Middle frontal gyrus (tissue), 1 donor: ENCODE measurements at regions not wholly inside any gene's neighbourhood (a gene's known extent, or its start where the extent isn't known, plus 50 kb on each side); places are given as distances from the start of the nearest gene placed in this dataset.

Experiments
- DNase-seq: peaks from one replicate; pipeline ENCODE4 v3.0.0-alpha.2; 2015; ENCODE audit warnings: low spot score; ENCODE audit errors: extremely low spot score

DNA sequence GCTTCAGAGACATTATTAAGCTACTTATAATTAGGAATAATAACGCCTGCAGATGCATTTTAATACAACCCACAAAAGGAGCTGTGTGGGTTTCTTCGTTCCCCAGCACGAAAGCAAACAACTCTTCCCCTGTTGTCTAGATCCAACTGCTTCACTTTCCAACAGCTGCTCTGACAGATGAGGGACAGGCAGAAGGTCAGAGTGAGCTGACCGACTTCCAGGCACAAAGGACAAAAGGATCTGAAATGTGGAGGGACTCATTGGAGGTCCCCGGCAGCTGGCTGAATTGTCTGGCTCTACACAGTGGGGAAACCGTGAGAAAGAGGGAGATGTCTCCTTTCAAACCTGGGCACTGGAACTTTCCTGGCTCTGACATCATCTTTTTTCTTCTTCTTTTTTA lies 79.1 kb upstream of the ALDH1B1 start:
- no peak for DNase-seq

DNA sequence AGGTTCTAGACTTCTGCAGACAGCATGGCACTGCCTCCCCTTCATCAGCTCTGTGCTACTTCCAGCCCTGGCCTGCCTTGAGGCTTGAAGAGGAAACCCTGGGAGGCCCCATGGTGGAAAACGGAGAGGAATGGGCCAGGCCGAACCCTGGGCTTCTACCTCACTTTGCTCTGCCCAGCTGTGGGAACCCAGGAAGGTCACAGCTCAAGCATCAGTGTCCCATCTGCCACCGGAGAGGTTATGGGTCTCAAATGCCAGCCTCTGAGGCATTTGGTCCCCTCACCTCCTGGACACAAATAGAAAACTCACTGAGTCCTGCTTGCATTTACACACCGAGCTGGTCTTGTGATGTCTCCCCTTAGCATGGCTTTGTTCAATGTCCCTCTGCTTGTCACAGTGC lies 80.1 kb upstream of the ALDH1B1 start:
- no peak for DNase-seq

DNA sequence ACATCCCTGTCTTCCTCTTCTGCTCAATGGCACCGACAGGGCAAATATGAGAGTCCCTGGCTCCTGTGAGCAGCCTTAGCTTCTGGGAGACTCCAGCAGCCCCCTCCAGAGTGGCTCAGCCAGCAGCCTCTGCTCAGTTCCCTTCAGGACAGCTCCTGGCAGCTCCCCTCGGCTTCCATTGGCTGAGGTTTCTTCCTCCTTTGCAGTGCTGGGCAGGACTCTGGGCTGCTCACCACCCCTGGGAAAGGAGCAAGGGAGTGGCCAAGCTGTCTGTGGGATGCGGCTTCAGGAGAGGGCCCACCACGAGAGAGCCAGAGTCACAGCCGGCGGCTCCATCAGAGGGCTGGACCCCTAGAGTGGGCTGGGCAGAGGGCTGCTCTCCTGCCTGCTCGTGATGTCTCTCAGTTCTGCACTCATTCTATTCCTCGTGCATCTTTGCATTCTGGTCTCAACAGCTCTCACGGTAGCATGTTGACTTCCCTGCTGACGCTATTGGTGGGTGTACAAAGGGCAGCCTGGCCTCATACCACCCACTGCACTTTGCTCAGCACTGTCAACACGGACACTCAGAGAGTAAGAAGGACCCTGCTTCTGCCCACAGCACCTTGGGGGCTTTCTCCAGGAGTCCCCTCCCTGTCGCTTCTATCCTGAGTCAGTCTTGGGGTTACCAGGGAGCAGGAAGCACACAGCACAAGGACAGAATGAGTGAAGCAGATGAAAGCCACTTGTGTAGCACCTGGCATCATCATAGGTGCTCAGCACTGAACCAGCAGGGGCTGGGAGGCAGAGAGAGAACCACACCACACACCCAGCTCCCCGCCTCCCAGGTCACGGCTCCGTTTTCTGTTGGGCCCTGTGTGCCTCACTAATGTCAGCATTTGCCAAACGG lies 80.9 kb upstream of the ALDH1B1 start:
- DNase-seq = no peak

DNA sequence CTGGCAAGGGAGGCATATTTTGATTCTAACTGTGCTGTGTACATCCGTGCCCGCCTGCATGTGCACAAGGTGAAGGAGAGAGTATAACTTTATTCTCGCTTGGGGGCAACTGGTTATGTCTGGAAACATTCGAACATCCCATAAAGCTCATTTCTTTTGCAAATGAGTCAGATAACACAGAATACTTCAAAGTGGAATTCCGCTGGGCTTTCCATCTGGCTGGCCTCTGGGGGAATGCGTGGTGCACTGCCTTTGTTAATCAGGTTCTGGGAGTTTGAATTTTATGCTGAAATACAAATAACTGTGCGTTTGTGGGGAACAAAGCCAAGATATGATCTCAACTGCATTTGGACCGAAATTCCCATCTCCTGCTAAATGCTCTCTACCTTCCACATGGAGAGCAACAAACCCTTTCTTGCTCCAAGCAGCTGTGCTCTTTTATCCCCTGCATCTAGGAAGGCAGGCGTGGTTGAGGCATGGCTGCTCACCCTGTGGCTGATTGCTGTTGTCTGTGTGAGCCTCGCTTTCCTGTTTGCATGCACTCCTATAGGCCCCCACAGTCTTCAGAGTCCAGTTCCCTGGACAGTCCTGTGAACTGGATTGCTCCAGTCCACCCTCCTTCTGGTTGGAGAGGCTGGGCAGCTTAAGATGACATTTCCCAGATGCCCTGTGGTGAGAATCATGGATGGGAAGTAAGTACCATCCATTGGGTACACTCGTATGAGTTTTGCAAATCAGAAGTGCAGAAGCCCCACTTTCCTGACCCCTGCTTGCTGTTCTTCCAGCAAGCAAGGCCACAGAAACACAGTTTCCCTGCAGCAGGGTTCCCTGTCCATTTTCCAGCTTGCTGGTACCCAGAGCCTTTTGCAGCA lies 82.9 kb upstream of the ALDH1B1 start:
- DNase-seq = no peak

DNA sequence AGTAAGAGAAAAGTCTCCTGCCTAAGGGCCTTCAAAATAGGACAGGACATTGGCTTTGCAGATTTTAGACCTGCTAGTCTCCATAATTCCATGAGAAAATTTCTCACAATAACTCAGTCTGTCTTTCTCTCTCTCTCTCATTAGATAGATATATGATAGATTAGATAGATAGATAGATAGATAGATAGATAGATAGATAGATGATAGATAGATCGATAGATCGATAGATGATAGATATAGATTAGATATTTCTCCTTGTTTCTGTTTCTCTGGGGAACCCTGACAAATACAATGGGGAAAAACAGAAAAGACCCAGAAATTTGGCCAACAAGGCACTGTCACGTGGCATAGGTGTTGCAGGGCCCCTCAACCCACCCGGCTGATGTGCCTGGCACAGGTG lies 84.4 kb upstream of the ALDH1B1 start:
- no peak for DNase-seq

DNA sequence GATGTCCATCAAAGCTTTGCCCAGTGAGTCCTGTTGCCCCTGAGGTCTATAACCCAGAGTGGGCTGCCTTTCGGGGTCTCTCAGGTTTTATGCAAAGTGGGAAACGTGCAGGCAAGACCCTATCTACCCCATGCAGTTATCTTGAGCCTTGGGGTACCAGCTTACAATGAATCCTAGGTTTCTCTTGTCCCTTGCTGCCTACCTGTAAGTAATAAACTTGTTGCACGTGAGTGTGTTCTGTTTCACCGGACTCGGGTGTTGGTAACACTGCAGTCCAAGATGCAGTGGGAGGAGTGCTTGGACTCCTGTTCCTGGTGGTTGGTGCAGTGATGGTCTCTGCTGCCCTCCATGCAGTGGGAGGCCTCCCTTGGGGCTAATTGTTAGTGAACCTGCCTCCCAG lies 85.6 kb upstream of the ALDH1B1 start:
- DNase-seq = no peak

DNA sequence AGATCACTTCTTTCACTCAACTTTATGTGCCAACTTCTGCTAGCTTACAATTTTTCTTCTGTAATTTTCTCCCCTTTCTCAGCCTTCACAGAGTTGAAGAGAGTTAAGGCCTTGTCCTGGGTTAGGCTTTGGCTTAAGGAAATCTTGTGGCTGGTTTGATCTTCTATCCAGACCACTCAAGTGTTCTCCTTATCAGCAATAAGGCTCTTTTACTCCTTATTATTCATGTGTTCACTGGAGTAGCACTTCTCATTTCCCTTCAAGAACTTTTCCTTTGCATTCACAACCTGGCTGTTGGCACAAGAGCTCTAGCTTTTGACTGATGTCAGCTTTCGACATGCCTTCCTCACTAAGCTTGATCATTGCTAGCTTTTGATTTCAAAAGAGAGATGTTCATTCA lies 86.9 kb upstream of the ALDH1B1 start:
- DNase-seq = no peak

DNA sequence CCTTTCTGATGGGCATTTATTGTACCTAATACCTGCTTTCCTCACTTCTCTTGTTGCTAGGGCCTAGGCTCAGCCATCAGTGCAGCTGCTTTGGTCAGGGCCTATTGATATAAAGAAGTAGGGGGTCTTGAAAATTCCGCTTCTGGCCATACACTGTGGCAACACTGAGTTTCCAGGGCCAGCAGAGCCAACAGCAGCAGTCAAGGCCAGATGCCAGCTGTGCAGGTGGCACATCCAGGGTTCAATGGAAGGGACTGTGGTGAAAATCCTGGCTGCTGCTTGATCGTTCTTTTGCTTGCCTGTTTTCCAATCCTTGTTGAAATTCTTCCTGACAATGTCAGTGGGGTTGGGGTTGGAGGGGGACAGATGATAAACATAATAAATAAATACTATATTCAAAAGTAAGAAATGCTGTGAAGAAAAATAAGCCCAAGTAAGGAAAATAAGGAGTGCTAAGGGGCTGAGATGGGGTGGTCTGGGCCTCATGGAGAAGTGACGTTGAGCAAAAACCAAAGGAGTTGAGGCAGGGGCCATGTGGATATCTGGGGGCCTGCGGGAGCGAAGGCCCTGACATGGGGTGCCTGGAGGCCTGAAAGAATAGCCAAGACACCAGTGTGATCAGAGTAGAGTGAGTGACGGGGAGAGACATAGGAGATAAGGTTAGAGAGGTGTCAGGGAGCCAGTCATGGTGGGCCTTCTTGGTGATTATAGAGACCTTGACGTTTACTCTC lies 91.0 kb upstream of the ALDH1B1 start:
- no peak for DNase-seq

DNA sequence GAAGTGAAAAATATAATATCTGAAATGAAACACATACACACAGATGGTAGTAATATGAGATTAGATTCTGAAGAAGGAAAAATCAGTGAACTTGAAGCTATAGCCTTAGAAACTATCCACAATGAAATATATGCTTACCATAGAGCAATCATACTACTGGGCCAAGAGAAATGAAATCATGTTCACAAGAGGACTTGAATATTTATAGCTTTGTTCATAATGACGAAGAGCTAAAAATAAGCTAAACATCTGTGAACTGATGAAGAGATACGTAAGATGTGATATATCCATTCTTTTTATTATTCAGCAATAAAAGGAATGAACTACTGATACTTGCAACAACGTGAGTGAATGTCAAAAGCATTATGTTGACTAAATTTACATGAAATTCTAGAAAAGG lies 92.6 kb upstream of the ALDH1B1 start:
- no peak for DNase-seq

DNA sequence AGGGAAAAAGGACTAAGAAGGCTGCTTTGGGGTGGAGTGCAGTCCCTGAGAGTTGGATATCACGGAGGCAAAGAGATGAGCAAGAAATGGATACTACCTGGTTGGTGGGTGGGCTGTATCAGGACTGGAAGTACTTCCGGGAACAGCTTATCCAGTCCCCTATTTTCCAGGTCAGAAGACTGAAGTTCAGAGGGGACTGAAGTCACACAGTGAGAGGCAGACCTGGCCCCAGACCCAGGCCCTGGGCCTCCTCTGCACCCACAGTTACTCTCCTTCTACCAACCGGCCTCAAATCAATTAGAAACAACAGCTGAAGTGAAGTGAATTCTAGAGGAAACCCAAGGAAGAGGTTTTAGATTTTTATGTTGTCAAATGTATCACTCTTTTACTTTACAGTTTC lies 93.6 kb upstream of the ALDH1B1 start:
- no peak for DNase-seq

DNA sequence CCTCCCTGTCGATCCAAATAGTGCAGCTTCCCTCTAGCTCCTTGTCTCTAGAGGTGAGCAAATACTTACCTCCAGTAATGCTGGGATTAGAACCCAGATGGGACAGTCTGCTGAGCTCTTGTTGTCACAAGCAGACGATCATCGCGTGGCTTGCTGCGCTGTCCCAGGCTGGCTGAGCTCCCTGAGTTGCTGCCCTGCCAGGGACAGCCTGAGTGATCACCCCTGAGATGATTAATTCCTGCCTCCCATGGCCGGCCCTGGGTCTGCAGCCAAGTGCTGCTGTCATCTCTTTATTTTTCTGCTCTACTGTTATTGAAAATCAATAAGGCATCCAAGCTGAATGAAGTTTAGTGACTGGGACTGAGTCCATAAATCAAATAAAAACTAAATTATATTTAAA lies 94.0 kb upstream of the ALDH1B1 start:
- no peak for DNase-seq

DNA sequence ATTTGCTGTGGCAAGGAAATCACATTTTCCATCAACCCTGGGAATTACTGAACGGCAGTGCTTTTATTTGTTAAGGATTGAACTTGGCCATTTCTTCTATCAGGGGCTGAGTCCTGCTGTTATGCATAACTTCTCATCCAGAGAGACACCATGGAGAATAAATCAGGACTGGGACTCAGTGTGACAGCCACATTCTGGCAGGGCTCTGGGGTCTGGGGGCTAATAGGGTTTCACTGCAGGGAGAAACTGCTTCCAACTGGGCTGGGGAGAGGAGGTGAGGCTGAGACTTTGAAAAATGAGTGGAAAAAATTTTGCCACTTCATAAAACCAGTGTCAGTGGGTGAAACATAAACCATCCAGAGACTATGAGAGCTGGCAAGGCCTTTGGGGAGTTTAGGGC lies 95.7 kb upstream of the ALDH1B1 start:
- no peak for DNase-seq

DNA sequence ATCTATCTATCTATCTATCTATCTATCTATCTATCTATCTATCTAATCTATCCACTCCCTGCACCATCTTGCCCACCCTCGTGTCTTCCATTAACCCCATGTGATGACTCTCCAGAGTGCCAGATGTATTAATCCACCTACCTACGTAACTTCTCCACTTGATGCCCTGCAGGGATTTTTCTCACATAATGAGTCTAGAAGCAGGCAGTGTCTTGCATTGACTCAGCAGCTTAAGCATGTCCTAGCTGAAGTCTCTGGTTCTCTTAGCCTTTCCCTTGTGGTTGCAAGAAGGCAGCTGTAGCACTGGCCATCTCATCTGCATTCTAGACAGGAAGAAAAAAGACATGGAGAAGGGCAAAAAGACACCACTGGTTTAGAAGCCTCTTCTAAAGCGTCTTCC lies 96.7 kb upstream of the ALDH1B1 start:
- DNase-seq = no peak

DNA sequence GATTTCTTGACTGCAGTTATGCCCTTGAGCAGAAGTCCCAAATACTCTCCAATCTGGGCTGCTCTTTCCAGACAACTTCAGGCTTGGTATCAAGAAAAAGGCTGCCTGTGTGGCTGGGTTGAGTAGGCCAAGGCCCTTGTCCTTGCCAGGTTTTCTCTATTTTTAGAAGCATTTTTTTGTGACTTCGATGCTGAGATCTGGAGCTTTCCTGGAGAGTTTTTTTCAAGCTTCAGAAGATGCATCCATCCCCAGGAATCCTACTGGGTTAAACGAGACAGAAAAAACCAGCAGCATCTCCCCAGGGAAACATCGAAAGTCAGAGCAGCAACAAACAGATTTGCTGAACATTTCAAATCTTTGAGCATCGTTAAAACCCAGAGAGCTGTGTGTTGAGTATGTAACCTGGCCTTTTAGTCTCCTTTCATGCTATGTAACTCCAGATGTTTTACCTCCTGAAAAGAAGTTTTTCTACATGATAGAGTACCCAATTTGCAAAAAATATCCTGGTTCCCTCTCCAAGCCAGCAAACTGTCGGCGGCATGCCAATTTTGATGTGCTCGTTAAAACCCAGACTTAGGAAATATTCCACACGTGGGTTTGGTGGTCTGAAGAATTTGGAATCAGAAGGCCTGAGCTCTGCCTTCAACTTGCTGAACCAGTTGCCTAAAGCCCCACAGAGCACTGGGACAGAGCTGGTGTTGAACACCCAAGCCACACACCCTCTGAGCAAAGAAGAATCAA lies 98.1 kb upstream of the ALDH1B1 start:
- no peak for DNase-seq

DNA sequence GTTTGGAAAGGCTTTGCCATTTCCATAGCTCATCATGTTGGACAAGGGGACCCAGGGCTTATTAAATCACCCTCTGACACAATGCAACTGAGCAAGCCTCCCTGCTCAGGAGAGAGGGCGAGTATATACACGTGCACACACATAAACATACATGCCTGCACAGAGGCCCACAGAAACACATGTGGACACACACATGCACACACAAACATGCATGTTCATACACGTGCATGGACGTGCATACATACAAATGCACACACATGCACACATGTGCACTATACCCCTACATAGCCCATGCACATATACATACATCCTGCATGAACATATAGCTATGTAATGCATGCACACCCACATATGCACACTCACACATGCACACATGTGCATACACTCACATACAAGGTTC lies 99.5 kb upstream of the ALDH1B1 start:
- DNase-seq = no peak

DNA sequence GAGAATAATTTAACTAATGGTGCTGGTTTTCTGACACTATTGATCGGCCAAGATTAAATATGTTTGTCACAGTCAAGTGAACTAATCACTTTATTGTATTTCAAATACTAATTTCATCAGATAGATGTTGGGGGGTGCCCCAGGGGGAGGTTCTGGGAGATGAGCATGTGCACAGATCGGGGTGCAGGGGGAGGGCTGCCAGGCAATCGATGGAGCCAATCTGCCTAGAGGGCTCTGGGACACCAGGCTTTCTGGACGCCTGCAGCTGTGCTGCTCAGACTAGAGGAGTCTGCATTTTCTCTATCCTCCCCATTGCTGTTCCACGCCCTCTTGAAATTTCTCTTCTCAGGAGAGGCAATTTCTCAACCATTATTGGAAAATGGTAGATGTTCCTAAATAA lies 100.0 kb upstream of the ALDH1B1 start:
- DNase-seq = no peak

DNA sequence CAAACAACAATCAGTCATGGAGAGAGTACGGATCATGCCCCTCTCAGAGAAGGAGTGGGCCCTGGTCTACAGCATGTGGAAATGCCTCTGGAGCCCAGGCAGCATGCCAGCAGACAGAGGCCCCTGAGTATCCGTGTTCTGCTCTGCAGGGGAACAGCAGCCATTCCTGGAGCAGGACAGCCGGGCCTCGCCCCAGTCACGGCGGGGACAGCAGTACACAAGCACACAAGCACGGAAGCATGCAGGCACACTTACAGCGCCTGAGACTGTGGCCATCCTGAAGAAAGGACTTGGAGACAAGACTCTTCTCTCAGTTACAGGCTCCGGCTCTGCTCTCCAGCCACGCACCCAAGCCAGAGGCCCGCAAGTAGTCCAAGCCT lies 102.6 kb upstream of the ALDH1B1 start:
- no peak for DNase-seq

DNA sequence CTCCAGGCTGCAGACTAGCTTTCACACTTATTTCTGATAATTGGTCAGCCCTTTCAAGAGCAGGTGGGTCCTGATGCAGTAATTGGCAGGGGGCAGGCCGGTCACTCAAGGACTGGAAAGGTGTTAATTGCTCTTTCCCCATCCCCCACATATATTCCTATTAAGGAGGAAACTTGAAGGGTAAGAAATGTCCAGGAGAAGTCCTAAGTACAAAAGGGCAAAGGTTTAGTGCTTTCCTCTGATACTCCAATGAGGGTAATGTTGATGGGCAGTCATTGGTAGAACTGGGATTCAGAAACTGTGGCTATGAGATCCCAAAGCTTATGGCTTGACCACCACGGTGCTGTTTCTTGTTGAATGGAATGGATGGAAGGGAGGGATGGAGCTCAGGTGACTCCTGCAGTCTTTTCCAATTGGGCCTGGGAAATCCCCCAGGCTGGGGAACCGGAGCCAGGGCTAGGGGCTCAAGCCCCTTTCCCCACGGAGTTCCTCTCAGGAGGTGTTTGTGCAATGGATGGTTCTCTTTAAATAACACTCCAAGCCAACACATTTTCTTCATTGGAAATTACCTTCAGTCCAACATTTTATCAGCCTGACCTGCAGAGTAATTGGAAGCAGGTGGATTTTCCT lies 103.2 kb upstream of the ALDH1B1 start:
- no peak for DNase-seq

DNA sequence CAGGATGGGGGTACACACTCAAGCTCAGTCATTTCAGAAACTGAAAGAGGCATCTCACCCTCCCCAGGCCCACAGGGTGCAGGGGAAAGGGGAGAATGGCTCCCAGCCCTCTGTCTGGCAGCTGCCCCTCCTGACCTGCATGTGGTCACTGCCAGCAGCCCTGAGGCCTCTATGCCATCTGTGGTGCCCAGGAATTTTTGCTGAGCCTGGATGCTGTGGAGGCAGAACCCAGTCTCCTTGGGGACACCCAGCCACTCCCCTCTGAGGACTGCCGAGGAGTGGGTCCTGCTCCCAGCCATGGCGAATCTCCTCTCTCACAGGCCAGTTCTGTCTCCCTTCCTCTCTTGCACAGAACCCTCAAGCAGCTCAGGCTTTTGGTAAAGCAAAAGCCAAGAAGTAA lies 104.0 kb upstream of the ALDH1B1 start:
- no peak for DNase-seq

DNA sequence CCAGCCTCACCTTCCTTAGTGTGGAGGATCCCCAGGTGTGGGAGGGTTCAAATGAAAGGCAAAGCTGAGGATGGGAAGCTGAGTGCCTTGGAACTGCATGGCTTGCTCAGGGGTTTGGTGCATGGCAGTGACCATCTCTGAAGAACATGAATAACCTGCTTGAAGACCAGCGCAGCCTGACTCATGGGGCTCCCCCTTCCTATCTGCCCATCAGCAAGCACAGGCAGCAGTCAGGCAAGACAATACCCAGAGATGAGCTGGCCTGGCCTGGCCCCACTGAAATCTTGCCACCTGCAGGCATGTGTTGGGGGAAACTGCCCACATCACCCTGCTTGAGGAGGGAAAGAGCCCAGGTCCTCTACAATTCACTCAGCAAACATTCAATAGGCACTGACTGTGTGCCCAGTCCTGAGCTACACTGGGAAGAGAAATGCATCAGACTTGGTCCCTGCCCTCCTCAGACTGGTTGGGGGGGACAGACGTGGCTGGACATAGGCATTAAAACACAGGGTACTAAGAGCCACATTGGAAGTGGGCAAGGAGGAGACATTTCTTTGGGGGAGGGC lies 105.0 kb upstream of the ALDH1B1 start:
- no peak for DNase-seq
